Heart left ventricle (tissue), 16 donors: ENCODE measurements at regions not wholly inside any gene's neighbourhood (a gene's known extent, or its start where the extent isn't known, plus 50 kb on each side); places are given as distances from the start of the nearest gene placed in this dataset.

ENCODE experiments used
- ATAC-seq, 4 donors: fragments of 200-7000 bp; cut with Tn5 transposase; one replicate each; pipeline ENCODE4 v1.9.1; 2020 to 2022; ENCODE audit warnings: moderate library complexity in 4 of 4, mild to moderate bottlenecking in 3 of 4, moderate number of reproducible peaks in 1 of 4
- DNase-seq, 5 donors: peaks; one replicate each; pipeline ENCODE4 v3.0.0-alpha.2; 2020
- H3K27ac ChIP-seq, 12 donors: fragments of 200-600 bp; sonication (generic) in 4 of 12; one replicate each; pipeline versions ENCODE4 v1.5.0 to v1.8.0; 2016 to 2022; ENCODE audit warnings: mild to moderate bottlenecking in 2 of 12
- H3K27me3 ChIP-seq, 9 donors: fragments of 200-600 bp; sonication (generic) in 2 of 9; one replicate each; pipeline versions ENCODE4 v1.5.1 to v1.8.0; 2016 to 2022; ENCODE audit warnings: mild to moderate bottlenecking in 3 of 9
- H3K36me3 ChIP-seq, 9 donors: fragments of 200-600 bp; sonication (generic) in 2 of 9; one replicate each; pipeline versions ENCODE4 v1.5.0 to v1.8.0; 2018 to 2022; ENCODE audit warnings: mild to moderate bottlenecking in 2 of 9
- H3K4me1 ChIP-seq, 12 donors: fragments of 200-600 bp; sonication (generic) in 4 of 12; one replicate each; pipeline versions ENCODE4 v1.5.0 to v1.8.0; 2016 to 2022; ENCODE audit warnings: mild to moderate bottlenecking in 3 of 12
- H3K4me3 ChIP-seq, 12 donors: fragments of 200-600 bp; sonication (generic) in 4 of 12; one replicate each; pipeline versions ENCODE4 v1.5.0 to v1.8.0; 2017 to 2022; ENCODE audit warnings: mild to moderate bottlenecking in 9 of 12, moderate library complexity in 4 of 12
- H3K9me3 ChIP-seq, 12 donors: fragments of 200-600 bp; sonication (generic) in 4 of 12; one replicate each; pipeline versions ENCODE4 v1.5.0 to v1.8.0; 2016 to 2022; ENCODE audit warnings: mild to moderate bottlenecking in 1 of 12
- CTCF ChIP-seq, 12 donors: fragments of 200-600 bp; sonication (generic) in 4 of 12; IDR thresholded peaks; one replicate each; pipeline versions ENCODE4 v1.5.0 to v1.8.0; 2018 to 2022; ENCODE audit warnings: antibody characterized with exemption in 12 of 12, mild to moderate bottlenecking in 5 of 12
- POLR2A ChIP-seq, 2 donors: fragments of 450-650 bp; IDR thresholded peaks; one replicate each; pipeline ENCODE4 v1.6.1; 2017; ENCODE audit warnings: antibody characterized with exemption in 2 of 2, mild to moderate bottlenecking in 2 of 2, moderate library complexity in 2 of 2
- WGBS, 4 donors: extraction: QIAGEN DNeasy Blood & Tissue Kit in 2 of 4; methylation state at CpG; one replicate each; pipeline versions ENCODE4 v1.1.5 to v1.1.7; 2013 to 2018; 5-methylcytosine and 5-hydroxymethylcytosine counted together
- intact Hi-C, 10 donors: fragments of 100-400 bp; cut with DNase I; formaldehyde crosslinking; loops; one replicate each; pipeline versions ENCODE4 v1.11.1 to v1.14.2; 2022
- donor health status: ischemic (EF 13 %, LVEDD 7.1; RV severe dilation, severe dysfunction).
- donor health status: healthy with polysubstance abuse.
- donor health status: DM: no; HTN: yes; CAD: no.
- donor health status: DM: no; HTN: no; CAD: no.
- donor health status: ischemic (EF 25% LVEDD 6.9; RV normal size, moderate dysfunction).
- donor health status: ischemic (EF 25% LVEDD 5.7; RV mildly dilated, moderate dysfunction).
- donor health status: healthy.
- donor health status: DM: yes; HTN: yes; CAD: no.
- donor health status: ischemic (EF 35%, LVEDD 5.7; RV mildly dilated, moderate dysfunction).
- donor health status: nonischemic (EF 11% LVEDD 7.7; RV severe dilation, severe dysfunction).
- donor health status: DM: yes; HTN: yes; CAD: no.
- donor health status: PGD.
- donor health status: ischemic (EF 29% LVEDD 5.4; RV normal size, mild dysfunction).
- donor health status: nonischemic (EF 23%, LVEDD 6.1; RV moderate dilation, normal function).

- TF ChIP-seq POLR2A (IDR thresholded peaks at IDR 0.05) = no peak
- TF ChIP-seq CTCF (IDR thresholded peaks at IDR 0.05) = no peak
- 61 to 82% (median 70%) methylated on average over 2 of the region's 2 CpGs for WGBS, 4 donors
- no peak for ATAC-seq
Measured at GRCh38 chr7:23912065-23912464, 202.0 kb downstream of the STK31 start.

GRCh38 chr7:23913016-23913415 is 203.0 kb downstream of the STK31 start:
- Histone ChIP-seq H3K9me3 (no peaks in the 10 kb centered on the region), H3K4me1 (no peaks in the 10 kb centered on the region), H3K36me3 (no peaks in the 10 kb centered on the region), H3K27ac (no peak overlapping the region), H3K4me3 (no peak overlapping the region), H3K27me3 (peaks cover 0 to 6% (median 0%) of the 10 kb centered on the region in 9 donors)
- intact Hi-C loops = no loop called here
- TF ChIP-seq POLR2A (IDR thresholded peaks at IDR 0.05) = no peak
- no peak for TF ChIP-seq CTCF (IDR thresholded peaks at IDR 0.05)
- 67 to 79% (median 74%) methylated on average over 2 of the region's 2 CpGs for WGBS, 4 donors
- DNase-seq (no peak), ATAC-seq (no peak)

More at GRCh38 chr7:23912065-23912464, 202.0 kb downstream of the STK31 start:
- no peaks in the 10 kb centered on the region for H3K27me3 ChIP-seq
- no peak overlapping the region for H3K27ac ChIP-seq
- no peak for DNase-seq
- H3K9me3 ChIP-seq = no peaks in the 10 kb centered on the region
- no peaks in the 10 kb centered on the region for H3K4me1 ChIP-seq
- no peaks in the 10 kb centered on the region for H3K36me3 ChIP-seq
- no peak overlapping the region for H3K4me3 ChIP-seq
- intact Hi-C loops = no loop called here

DNA sequence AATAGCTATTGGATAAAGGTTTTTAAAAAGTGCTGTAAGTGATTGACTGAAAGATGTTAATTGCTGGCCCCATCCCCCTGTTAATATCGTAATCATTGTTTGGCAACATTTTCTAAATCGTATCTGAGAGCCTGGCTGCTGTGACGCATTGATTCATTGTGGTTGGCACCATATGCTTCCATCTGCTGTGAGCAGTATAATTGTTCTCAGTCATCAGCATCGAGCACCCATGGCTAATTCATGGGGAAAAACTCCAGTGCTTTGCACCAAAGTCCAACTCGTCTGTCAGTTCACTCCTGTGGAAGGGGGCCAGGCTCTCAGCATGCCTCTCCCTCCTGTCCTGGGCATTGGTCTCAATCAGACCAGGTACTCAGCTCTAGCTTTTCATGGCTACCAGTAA is 205.2 kb downstream of the STK31 start:
- DNase-seq = no peak
- no peak for ATAC-seq
- no peaks in the 10 kb centered on the region for H3K9me3 ChIP-seq
- 71 to 77% (median 75%) methylated on average over 5 of the region's 5 CpGs for WGBS, 4 donors
- peaks cover 0 to 6% (median 0%) of the 10 kb centered on the region in 9 donors for H3K27me3 ChIP-seq
- intact Hi-C loops = no loop called here
- H3K4me1 ChIP-seq = no peaks in the 10 kb centered on the region
- TF ChIP-seq CTCF (IDR thresholded peaks at IDR 0.05) (no peak), POLR2A (IDR thresholded peaks at IDR 0.05) (no peak)
- H3K4me3 ChIP-seq = no peak overlapping the region
- no peak overlapping the region for H3K27ac ChIP-seq
- no peaks in the 10 kb centered on the region for H3K36me3 ChIP-seq

- DNase-seq = no peak
- H3K27me3 ChIP-seq = peaks cover 0 to 6% (median 0%) of the 10 kb centered on the region in 9 donors
- H3K9me3 ChIP-seq = no peaks in the 10 kb centered on the region
- intact Hi-C loops = no loop called here
- H3K27ac ChIP-seq = no peak overlapping the region
- H3K4me3 ChIP-seq = no peak overlapping the region
- no peaks in the 10 kb centered on the region for H3K36me3 ChIP-seq
- TF ChIP-seq CTCF (IDR thresholded peaks at IDR 0.05) = no peak
- no peak for TF ChIP-seq POLR2A (IDR thresholded peaks at IDR 0.05)
- ATAC-seq = no peak
- no peaks in the 10 kb centered on the region for H3K4me1 ChIP-seq
Measured at GRCh38 chr7:23918286-23918685, 208.3 kb downstream of the STK31 start.
